SK-N-MC (cell line): ENCODE measurements at regions not wholly inside any gene's neighbourhood (a gene's known extent, or its start where the extent isn't known, plus 50 kb on each side); places are given as distances from the start of the nearest gene placed in this dataset.

ENCODE experiments used
- EZH2 ChIP-seq: fragments of 200-600 bp; sonication (generic); IDR thresholded peaks from one replicate; pipeline ENCODE4 v1.6.1; 2017; ENCODE audit warnings: antibody characterized with exemption
- POLR2AphosphoS5 ChIP-seq: IDR thresholded peaks from 2 replicates; pipeline ENCODE4 v1.6.1; 2012; ENCODE audit warnings: mild to moderate bottlenecking, low read depth, low read length, borderline replicate concordance

GRCh38 chr2:122500316-122501105, 745.1 kb downstream of the TSN start:
- TF ChIP-seq EZH2: no peak
- no peak; the same call in 1 of the 2 replicates for TF ChIP-seq POLR2AphosphoS5
